C4-2B (cell line): ENCODE measurements at regions not wholly inside any gene's neighbourhood (a gene's known extent, or its start where the extent isn't known, plus 50 kb on each side); places are given as distances from the start of the nearest gene placed in this dataset.

Experiments
- CTCF ChIP-seq: fragments of 450-650 bp; conservative IDR thresholded peaks from 2 replicates; pipeline ENCODE4 v1.5.1; 2017; ENCODE audit warnings: mild to moderate bottlenecking
- ZFX ChIP-seq: fragments of 450-650 bp; IDR thresholded peaks from 2 replicates; pipeline ENCODE4 v1.6.1; 2017

- TF ChIP-seq CTCF, result no peak
- no peak for TF ChIP-seq ZFX
These were observed 216.8 kb upstream of the TRAM1L1 start for GRCh38 chr4:117302226-117302625.
